Naive B cell (primary cell): ENCODE measurements at regions not wholly inside any gene's neighbourhood (a gene's known extent, or its start where the extent isn't known, plus 50 kb on each side); places are given as distances from the start of the nearest gene placed in this dataset.

Experiments
- ATAC-seq, 2 donors: fragments of 150-1000 bp; cut with Tn5 transposase; 2 replicates each; pipeline ENCODE4 v1.10.0; 2021; ENCODE audit warnings: low read depth in 2 of 2, mild to moderate bottlenecking in 2 of 2, moderate library complexity in 2 of 2
- DNase-seq: peaks from one replicate; pipeline ENCODE4 v3.0.0; 2022
- H3K27ac Mint-ChIP-seq, 6 donors: one replicate each; pipeline ENCODE4 v1.8.0; 2020 to 2022; ENCODE audit warnings: mild to moderate bottlenecking in 6 of 6, mixed read lengths in 6 of 6, moderate library complexity in 5 of 6, inconsistent platforms in 2 of 6
- H3K27me3 Mint-ChIP-seq, 3 donors: one replicate each; pipeline ENCODE4 v1.8.0; 2021 to 2022; ENCODE audit warnings: mixed read lengths in 3 of 3, mild to moderate bottlenecking in 1 of 3
- H3K36me3 Mint-ChIP-seq, 2 donors: one replicate each; pipeline ENCODE4 v1.8.0; 2020 to 2022; ENCODE audit warnings: mixed read lengths in 2 of 2, inconsistent platforms in 1 of 2, mild to moderate bottlenecking in 1 of 2
- H3K4me1 Mint-ChIP-seq, 3 donors: one replicate each; pipeline ENCODE4 v1.8.0; 2020 to 2022; ENCODE audit warnings: mixed read lengths in 3 of 3, inconsistent platforms in 1 of 3, mild to moderate bottlenecking in 1 of 3, moderate library complexity in 1 of 3
- H3K4me3 Mint-ChIP-seq, 8 donors: one replicate each; pipeline ENCODE4 v1.8.0; 2020 to 2022; ENCODE audit warnings: mild to moderate bottlenecking in 8 of 8, mixed read lengths in 8 of 8, moderate library complexity in 8 of 8, inconsistent platforms in 2 of 8
- H3K9me3 Mint-ChIP-seq, 7 donors: one replicate each; pipeline ENCODE4 v1.8.0; 2020 to 2022; ENCODE audit warnings: mixed read lengths in 7 of 7, mild to moderate bottlenecking in 5 of 7, inconsistent platforms in 2 of 7, moderate library complexity in 1 of 7

GRCh38 chr3:41125258-41125657 lies 74.0 kb upstream of the CTNNB1 start:
- Mint-ChIP-seq H3K27ac (peak overlapping the region in 1 of 6 donors; percentile 20), H3K36me3 (peaks cover 8 to 10% of the 10 kb centered on the region in 2 donors), H3K9me3 (peaks cover 10 to 40% (median 20%) of the 10 kb centered on the region in 7 donors), H3K4me1 (peaks cover 0 to 5% (median 0%) of the 10 kb centered on the region in 3 donors), H3K4me3 (no peak overlapping the region), H3K27me3 (peaks cover 12 to 29% (median 23%) of the 10 kb centered on the region in 3 donors)
- ATAC-seq (no peak), DNase-seq (no peak)

DNA sequence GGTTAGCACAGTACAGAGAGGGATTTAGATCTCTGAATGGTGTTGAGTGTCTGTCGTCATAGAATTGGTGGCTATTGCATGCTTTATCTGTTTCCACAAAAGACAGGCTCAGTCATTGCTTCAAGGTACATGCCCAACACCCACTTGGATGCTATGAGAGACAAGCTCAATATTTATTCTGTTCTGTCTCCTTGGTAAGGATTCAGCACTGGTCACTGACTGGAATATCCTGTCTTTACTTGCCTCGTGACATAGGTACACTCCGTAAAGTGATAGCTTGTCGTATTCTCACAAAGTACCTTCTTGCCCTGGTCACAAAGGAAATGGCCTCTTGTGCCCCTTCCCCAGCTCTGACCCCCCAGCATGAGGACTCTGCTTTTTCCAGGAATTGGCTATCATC lies 72.8 kb upstream of the CTNNB1 start:
- no peak for ATAC-seq
- Mint-ChIP-seq H3K27me3 (peaks cover 14 to 19% (median 15%) of the 10 kb centered on the region in 3 donors), H3K27ac (peak overlapping the region in 1 of 6 donors; percentile 43), H3K9me3 (peaks cover 10 to 47% (median 25%) of the 10 kb centered on the region in 7 donors), H3K4me3 (no peak overlapping the region), H3K36me3 (peaks cover 8 to 10% of the 10 kb centered on the region in 2 donors), H3K4me1 (peaks cover 0 to 5% (median 0%) of the 10 kb centered on the region in 3 donors)
- DNase-seq, result no peak

- DNase-seq (no peak), ATAC-seq (no peak)
- H3K27ac Mint-ChIP-seq, result no peak overlapping the region
- H3K36me3 Mint-ChIP-seq, result peaks cover 8 to 10% of the 10 kb centered on the region in 2 donors
- peaks cover 10 to 51% (median 25%) of the 10 kb centered on the region in 7 donors for H3K9me3 Mint-ChIP-seq
- peaks cover 14 to 19% (median 18%) of the 10 kb centered on the region in 3 donors for H3K27me3 Mint-ChIP-seq
- peaks cover 0 to 5% (median 0%) of the 10 kb centered on the region in 3 donors for H3K4me1 Mint-ChIP-seq
- no peak overlapping the region for H3K4me3 Mint-ChIP-seq
These were observed 72.3 kb upstream of the CTNNB1 start for GRCh38 chr3:41126961-41127360.

DNA sequence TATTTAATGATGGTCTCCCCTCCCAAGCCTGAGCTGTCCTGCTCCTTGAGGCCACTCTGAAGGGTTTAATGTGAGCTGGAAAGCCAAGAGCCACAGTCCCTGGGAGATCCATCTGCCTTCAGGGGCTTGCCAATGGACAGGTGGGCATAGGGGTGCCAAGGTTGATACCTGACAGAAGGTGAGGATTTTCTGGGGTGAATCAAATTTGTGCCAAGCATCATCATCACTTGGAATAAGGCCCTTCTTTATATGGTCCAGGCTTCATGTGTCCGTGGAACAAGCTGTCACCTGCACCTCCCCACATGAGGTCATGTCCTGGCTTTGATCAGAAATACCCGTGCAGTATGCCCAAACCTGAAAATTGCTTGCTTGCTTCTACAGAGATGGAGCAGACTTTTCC lies 71.9 kb upstream of the CTNNB1 start:
- Mint-ChIP-seq H3K4me1 (peaks cover 0 to 5% (median 0%) of the 10 kb centered on the region in 3 donors), H3K9me3 (peaks cover 10 to 51% (median 26%) of the 10 kb centered on the region in 7 donors), H3K4me3 (no peak overlapping the region), H3K27me3 (peaks cover 13 to 19% (median 18%) of the 10 kb centered on the region in 3 donors), H3K36me3 (peaks cover 8 to 10% of the 10 kb centered on the region in 2 donors), H3K27ac (no peak overlapping the region)
- no peak for ATAC-seq
- no peak for DNase-seq

- DNase-seq (no peak), ATAC-seq (no peak)
- Mint-ChIP-seq H3K27me3 (peaks cover 6 to 19% (median 18%) of the 10 kb centered on the region in 3 donors), H3K9me3 (peaks cover 10 to 46% (median 26%) of the 10 kb centered on the region in 7 donors), H3K4me3 (no peak overlapping the region), H3K27ac (no peak overlapping the region), H3K4me1 (peaks cover 0 to 5% (median 0%) of the 10 kb centered on the region in 3 donors), H3K36me3 (peaks cover 8 to 10% of the 10 kb centered on the region in 2 donors)
These were observed 69.6 kb upstream of the CTNNB1 start for GRCh38 chr3:41129731-41130130.

DNA sequence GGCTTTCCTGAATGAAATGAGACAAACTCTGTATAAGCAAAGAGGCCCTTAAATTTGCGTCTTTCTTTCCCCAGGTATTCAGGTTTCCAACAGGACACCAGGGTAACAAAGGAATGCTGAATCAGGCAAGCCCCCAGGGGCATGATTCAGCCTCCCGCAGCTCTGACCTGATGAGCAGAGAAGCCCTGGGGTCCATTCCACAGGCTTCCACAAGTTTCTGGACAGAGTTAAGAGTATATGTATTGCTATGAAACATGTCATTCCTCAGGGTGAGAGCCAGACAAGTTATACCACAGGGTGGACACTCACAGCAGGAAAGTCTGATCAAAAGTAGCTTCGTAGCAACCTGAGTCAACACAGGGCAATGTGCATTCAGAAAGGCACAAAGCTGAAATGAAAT lies 68.1 kb upstream of the CTNNB1 start:
- no peak for ATAC-seq
- peaks cover 5 to 37% (median 23%) of the 10 kb centered on the region in 7 donors for H3K9me3 Mint-ChIP-seq
- no peaks in the 10 kb centered on the region for H3K36me3 Mint-ChIP-seq
- no peak overlapping the region for H3K27ac Mint-ChIP-seq
- no peak for DNase-seq
- peaks cover 0 to 10% (median 9%) of the 10 kb centered on the region in 3 donors for H3K27me3 Mint-ChIP-seq
- no peak overlapping the region for H3K4me3 Mint-ChIP-seq
- no peaks in the 10 kb centered on the region for H3K4me1 Mint-ChIP-seq

DNA sequence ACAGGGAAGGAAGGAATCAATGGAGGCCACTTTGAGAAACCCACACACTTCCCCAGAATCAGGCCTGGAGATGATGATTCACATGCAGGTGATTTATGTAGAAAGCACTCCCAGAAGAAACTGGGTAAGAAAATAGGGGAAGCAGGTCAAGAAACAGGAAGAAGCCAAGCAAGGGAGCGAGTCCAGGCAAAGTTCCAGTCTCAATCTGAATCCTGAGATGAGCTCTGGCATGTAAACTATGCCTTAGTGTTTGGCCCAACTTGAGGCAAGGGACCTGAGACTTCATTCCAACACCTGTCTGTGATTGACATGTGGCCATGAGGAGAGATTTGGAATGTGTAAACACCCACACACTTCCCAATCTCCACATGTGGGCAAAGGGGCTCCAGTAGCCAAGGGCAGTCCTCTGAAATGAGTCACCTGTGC lies 61.6 kb upstream of the CTNNB1 start:
- no peak for DNase-seq
- Mint-ChIP-seq H3K4me1 (no peaks in the 10 kb centered on the region), H3K9me3 (peaks cover 0 to 4% (median 0%) of the 10 kb centered on the region in 7 donors), H3K27me3 (peaks cover 0 to 18% (median 1%) of the 10 kb centered on the region in 3 donors), H3K4me3 (no peak overlapping the region), H3K27ac (no peak overlapping the region), H3K36me3 (no peaks in the 10 kb centered on the region)
- no peak for ATAC-seq

DNA sequence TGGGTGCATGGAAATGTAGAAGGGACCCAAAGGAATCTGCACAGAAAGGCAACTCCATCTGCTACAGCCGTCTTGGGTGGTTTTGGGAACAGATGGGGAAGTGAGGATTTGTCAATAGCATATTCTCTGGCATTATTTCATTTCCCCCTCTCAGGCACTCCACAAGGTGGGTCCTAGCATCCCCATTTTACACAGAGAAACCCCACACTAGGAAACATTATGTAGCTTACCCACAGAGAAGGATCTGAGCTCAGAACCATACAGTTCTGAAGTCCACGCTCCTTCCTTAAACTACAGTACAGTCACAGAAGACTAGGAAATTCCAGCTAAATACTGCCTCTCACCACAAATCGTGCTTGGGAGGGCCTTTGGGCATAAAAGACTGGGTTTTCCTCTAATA lies 61.2 kb upstream of the CTNNB1 start:
- H3K9me3 Mint-ChIP-seq, result peaks cover 0 to 4% (median 0%) of the 10 kb centered on the region in 7 donors
- DNase-seq, result no peak
- no peak for ATAC-seq
- no peaks in the 10 kb centered on the region for H3K4me1 Mint-ChIP-seq
- H3K27me3 Mint-ChIP-seq, result peaks cover 0 to 18% (median 5%) of the 10 kb centered on the region in 3 donors
- no peak overlapping the region for H3K4me3 Mint-ChIP-seq
- H3K27ac Mint-ChIP-seq, result no peak overlapping the region
- H3K36me3 Mint-ChIP-seq, result no peaks in the 10 kb centered on the region

- ATAC-seq, result no peak
- no peak for DNase-seq
- no peaks in the 10 kb centered on the region for H3K36me3 Mint-ChIP-seq
- peaks cover 0 to 4% (median 0%) of the 10 kb centered on the region in 7 donors for H3K9me3 Mint-ChIP-seq
- H3K27ac Mint-ChIP-seq, result no peak overlapping the region
- H3K27me3 Mint-ChIP-seq, result peaks cover 0 to 19% (median 5%) of the 10 kb centered on the region in 3 donors
- no peak overlapping the region for H3K4me3 Mint-ChIP-seq
- H3K4me1 Mint-ChIP-seq, result no peaks in the 10 kb centered on the region
These were observed 60.7 kb upstream of the CTNNB1 start for GRCh38 chr3:41138601-41139000.

DNA sequence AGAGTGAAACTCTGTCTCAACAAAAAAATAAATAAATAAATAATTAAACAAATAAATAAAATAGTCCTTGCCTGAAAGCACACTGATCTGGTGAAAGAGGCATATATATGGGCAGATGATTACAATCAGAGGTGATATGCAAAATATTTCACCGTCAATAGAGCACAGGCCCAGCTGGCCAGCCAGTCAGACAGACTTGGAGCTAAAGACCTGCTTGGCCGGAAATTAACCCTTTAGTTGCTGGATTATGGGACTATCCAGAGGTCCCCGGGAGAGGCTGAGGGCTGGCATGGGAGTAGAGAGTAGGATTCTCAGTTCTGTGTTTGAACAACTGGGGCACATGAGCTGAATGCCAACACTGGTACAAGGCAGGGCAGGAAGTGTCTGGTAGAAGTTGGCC lies 59.1 kb upstream of the CTNNB1 start:
- Mint-ChIP-seq H3K9me3 (peaks cover 0 to 4% (median 0%) of the 10 kb centered on the region in 7 donors), H3K27ac (peak overlapping the region in 1 of 6 donors; percentile 34), H3K4me1 (no peaks in the 10 kb centered on the region), H3K27me3 (peaks cover 0 to 27% (median 5%) of the 10 kb centered on the region in 3 donors), H3K4me3 (no peak overlapping the region), H3K36me3 (no peaks in the 10 kb centered on the region)
- DNase-seq (no peak), ATAC-seq (no peak)

- no peak for ATAC-seq
- Mint-ChIP-seq H3K4me1 (no peaks in the 10 kb centered on the region), H3K27ac (peak overlapping the region in 1 of 6 donors; percentile 27), H3K4me3 (no peak overlapping the region), H3K36me3 (peaks cover 0 to 5% of the 10 kb centered on the region in 2 donors), H3K27me3 (peaks cover 0 to 27% (median 5%) of the 10 kb centered on the region in 3 donors), H3K9me3 (peaks cover 4 to 12% (median 6%) of the 10 kb centered on the region in 7 donors)
- DNase-seq, result no peak
These were observed 57.7 kb upstream of the CTNNB1 start for GRCh38 chr3:41141433-41142167.

GRCh38 chr3:41143421-41144031 lies 55.8 kb upstream of the CTNNB1 start:
- Mint-ChIP-seq H3K27me3 (peaks cover 0 to 22% (median 5%) of the 10 kb centered on the region in 3 donors), H3K4me1 (no peaks in the 10 kb centered on the region), H3K27ac (no peak overlapping the region), H3K9me3 (peaks cover 5 to 19% (median 9%) of the 10 kb centered on the region in 7 donors), H3K36me3 (peaks cover 0 to 8% of the 10 kb centered on the region in 2 donors), H3K4me3 (no peak overlapping the region)
- no peak for DNase-seq
- ATAC-seq, result no peak

GRCh38 chr3:41144631-41145030 lies 54.7 kb upstream of the CTNNB1 start:
- Mint-ChIP-seq H3K4me1 (no peaks in the 10 kb centered on the region), H3K36me3 (peaks cover 0 to 8% of the 10 kb centered on the region in 2 donors), H3K4me3 (no peak overlapping the region), H3K9me3 (peaks cover 5 to 19% (median 9%) of the 10 kb centered on the region in 7 donors), H3K27me3 (peaks cover 0 to 26% (median 11%) of the 10 kb centered on the region in 3 donors), H3K27ac (no peak overlapping the region)
- ATAC-seq (no peak), DNase-seq (no peak)
